Right lung (tissue), 2 donors: ENCODE measurements at regions not wholly inside any gene's neighbourhood (a gene's known extent, or its start where the extent isn't known, plus 50 kb on each side); places are given as distances from the start of the nearest gene placed in this dataset.
A peak's percentile ranks its signal among the peaks of the same experiment; 100 is the strongest.
"Not testable (repeated sequence)": the region's sequence is repeated elsewhere in the genome, so short reads cannot be mapped to it uniquely, and the experiment has no call there.

Source experiments
- DNase-seq, 2 donors: peaks; one replicate each; pipeline ENCODE4 v3.0.0-alpha.2; 2013

GRCh38 chrX:115968436-115969252 lies 201.9 kb upstream of the AGTR2 start:
- no peak for DNase-seq

DNA sequence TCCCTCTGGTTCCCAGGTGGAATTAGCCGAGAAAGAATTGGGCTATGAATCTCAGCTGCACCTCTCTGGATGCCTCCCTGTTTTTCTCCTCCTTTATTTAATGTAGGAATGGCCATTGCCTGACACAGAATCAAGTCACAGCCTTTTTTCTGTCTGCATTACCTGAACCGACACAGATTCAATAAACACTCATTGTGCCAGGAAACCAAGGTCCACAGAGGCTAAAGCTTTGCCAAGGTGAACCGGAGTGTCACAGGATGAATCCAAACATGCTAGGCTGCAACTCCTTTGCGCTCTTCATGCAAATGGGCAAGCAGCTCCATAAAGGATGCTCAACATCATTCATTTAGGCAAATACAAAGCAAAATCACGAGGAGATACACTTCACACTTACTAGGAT lies 199.8 kb upstream of the AGTR2 start:
- DNase-seq, result no peak

- no peak for DNase-seq
Measured at GRCh38 chrX:115972717-115973116, 197.8 kb upstream of the AGTR2 start.

DNA sequence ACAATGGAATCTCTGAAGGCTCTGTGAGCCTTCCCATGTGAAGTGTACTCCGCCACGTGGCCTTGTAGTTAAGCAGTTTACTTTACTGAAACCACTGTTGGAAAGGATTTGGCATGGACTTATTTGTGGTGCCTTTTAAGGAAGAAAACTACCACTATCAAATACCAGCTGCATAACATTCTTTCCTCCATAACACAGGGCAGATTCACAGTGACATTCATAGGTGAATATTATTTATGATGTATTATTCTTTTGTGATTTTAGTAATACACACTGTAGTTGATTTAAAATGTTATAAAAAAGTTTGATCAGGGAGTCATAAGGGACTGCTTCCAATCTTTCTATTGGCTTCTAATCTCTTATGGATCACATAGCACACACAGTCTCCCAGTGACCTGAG lies 192.5 kb upstream of the AGTR2 start:
- DNase-seq, result no peak

DNA sequence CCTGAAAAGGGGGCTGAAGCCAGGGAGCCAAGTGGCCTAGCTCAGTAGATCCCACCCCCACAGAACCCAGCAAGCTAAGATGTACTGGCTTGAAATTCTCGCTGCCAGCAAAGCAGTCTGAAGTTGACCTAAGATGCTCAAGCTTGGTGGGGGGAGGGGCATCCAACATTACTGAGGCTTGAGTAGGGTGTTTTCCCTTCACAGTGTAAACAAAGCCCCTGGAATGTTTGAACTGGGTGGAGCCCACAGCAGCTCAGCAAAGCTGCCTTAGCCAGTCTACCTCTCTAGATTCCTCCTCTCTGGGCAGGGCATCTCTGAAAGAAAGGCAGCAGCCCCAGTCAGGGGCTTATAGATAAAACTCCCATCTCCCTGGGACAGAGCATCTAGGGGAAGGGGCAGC lies 187.4 kb upstream of the AGTR2 start:
- DNase-seq, result not testable (repeated sequence)

DNA sequence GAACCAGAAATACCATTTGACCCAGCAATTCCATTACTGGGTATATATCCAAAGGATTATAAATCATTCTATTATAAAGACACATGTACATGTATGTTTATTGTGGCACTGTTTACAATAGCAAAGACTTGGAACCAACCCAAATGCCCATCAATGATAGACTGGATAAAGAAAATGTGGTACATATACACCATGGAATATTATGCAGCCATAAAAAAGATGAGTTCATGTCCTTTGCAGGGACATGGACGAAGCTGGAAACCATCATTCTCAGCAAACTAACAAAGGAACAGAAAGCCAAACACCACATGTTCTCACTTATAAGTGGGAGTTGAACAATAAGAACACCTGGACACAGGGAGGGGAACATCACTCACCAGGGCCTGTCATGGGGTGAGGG lies 183.1 kb upstream of the AGTR2 start:
- not testable (repeated sequence) for DNase-seq

DNA sequence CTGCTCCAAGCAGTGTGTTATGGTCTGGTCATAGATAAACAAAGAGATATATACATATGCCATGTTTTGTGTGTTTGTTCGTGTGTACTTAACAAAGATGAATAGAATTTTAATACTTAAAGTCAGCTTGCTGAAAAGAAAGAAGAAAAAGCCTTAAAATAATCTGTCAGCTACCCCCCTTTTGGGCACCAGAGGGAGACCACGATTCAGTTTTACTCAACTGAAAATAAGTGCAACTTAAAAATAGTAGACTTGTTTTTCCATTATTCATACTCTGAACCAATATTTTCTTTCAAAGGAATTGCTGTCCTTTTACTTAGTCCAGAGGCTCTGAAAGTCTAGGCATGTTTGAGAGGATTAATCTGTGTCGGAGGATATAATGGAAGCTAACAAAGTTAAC lies 181.7 kb upstream of the AGTR2 start:
- DNase-seq, result no peak

DNA sequence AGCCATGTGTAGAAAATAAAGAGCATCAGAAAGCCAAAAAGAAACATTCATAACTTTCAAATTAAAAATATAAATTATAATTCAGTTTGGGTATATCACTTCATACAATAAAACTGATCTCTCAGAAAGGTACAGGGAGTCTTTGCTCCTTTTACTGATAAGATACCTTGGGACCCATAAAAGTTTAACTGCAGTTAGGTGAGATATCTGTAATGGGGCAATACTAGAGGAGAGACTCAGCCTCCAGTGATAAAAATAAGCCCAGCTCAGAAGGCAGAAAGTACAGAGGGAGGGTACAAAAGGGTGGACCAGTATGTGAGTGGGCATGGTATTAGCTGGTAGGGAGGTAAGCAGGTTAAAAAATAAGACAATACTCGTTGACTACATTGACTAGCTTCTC lies 180.9 kb upstream of the AGTR2 start:
- no peak for DNase-seq

GRCh38 chrX:116009346-116009745 lies 161.2 kb upstream of the AGTR2 start:
- peak; percentile 7 to 17 for DNase-seq

GRCh38 chrX:116009861-116010710 lies 160.5 kb upstream of the AGTR2 start:
- peak; percentile 29 to 32 for DNase-seq

DNA sequence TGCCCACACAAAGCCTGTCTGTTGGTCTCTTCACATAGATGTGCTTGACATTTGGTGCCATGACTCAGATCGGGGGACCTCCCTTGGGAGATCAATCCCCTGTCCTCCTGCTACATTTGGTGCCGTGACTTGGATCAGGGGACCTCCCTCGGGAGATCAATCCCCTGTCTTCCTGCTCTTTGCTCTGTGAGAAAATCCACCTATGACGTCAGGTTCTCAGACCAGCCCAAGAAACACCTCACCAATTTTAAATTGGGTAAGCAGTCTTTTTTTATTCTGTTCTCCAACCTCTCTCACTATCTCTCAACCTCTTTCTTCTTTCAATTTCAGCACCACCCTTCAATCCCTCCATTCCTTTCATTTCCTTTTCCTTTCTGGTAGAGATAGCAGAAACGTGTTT lies 159.6 kb upstream of the AGTR2 start:
- DNase-seq, result no peak

GRCh38 chrX:116031331-116031730 lies 139.2 kb upstream of the AGTR2 start:
- DNase-seq, result no peak
